Mammary epithelial cell (primary cell): ENCODE measurements at regions not wholly inside any gene's neighbourhood (a gene's known extent, or its start where the extent isn't known, plus 50 kb on each side); places are given as distances from the start of the nearest gene placed in this dataset.

Source experiments
- EZH2 ChIP-seq: IDR thresholded peaks from 2 replicates; pipeline ENCODE4 v1.6.1; 2012; ENCODE audit warnings: low read length, inconsistent platforms, borderline replicate concordance
- TF ChIP-seq, protein P1 (sequence below), 2 donors: IDR thresholded peaks in 1 of 2; conservative IDR thresholded peaks in 1 of 2; 2 replicates each; pipeline ENCODE4 v1.5.1; 2011 to 2012; ENCODE audit warnings: inconsistent platforms in 2 of 2, low read length in 2 of 2, mild to moderate bottlenecking in 2 of 2, control low read depth in 1 of 2, low read depth in 1 of 2; ENCODE audit not compliant: insufficient read depth in 1 of 2; ENCODE audit errors: extremely low read depth in 1 of 2

DNA sequence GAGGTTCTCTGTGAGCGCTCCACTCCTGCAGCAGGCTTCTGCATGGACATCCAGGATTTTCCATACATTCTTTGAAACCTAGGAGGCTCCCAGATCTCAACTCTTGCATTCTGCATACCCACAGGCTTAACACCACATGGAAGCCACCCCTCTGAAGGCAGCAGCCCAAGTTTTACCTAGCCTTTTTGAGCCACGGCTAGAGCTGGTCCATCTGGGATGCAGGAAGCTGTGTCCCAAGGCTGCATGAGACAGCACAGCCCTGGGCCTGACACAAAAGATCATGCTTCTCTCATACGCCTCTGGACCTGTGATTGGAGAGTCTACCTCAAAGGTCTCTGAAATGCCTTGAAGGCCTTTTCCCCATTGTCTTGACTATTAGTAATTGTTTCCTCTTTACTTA is 53.6 kb upstream of the RPRM start:
- TF ChIP-seq, protein P1, sequence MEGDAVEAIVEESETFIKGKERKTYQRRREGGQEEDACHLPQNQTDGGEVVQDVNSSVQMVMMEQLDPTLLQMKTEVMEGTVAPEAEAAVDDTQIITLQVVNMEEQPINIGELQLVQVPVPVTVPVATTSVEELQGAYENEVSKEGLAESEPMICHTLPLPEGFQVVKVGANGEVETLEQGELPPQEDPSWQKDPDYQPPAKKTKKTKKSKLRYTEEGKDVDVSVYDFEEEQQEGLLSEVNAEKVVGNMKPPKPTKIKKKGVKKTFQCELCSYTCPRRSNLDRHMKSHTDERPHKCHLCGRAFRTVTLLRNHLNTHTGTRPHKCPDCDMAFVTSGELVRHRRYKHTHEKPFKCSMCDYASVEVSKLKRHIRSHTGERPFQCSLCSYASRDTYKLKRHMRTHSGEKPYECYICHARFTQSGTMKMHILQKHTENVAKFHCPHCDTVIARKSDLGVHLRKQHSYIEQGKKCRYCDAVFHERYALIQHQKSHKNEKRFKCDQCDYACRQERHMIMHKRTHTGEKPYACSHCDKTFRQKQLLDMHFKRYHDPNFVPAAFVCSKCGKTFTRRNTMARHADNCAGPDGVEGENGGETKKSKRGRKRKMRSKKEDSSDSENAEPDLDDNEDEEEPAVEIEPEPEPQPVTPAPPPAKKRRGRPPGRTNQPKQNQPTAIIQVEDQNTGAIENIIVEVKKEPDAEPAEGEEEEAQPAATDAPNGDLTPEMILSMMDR (conservative IDR thresholded peaks at IDR 0.05 in 1 of 2, IDR thresholded peaks at IDR 0.05 in 1 of 2; ENCODE audit: extremely low read depth in 1 of 2, insufficient read depth in 1 of 2, low read depth in 1 of 2, low read length in 2 of 2) = no peak
- TF ChIP-seq EZH2 = no peak
